Anterior cingulate cortex (tissue), 58 donors: ENCODE measurements at regions not wholly inside any gene's neighbourhood (a gene's known extent, or its start where the extent isn't known, plus 50 kb on each side); places are given as distances from the start of the nearest gene placed in this dataset.
"Not testable (repeated sequence)": the region's sequence is repeated elsewhere in the genome, so short reads cannot be mapped to it uniquely, and the experiment has no call there.

Experiments used
- DNase-seq, 58 donors: peaks; one replicate each; lab custom pipeline; 2025; lab: John Stamatoyannopoulos, UW

DNA sequence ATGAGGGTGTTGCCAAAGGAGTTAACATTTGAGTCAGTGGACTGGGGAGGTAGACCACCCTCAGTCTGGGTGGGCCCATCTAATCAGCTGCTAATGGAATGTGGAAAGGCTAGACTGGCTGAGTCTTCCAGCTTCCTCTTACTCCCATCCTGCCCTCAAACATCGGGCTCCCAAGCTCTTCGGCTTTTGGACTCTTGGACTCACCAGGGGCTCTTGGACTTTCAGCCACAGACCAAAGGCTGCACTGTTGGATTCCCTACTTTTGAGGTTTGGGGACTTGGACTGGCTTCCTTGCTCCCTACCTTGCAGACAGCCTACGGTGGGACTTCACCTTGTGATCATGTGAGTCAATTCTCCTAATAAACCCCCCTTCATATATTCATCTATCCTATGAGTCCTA is 276.6 kb upstream of the DIO3 start:
- DNase-seq, result no peak

DNA sequence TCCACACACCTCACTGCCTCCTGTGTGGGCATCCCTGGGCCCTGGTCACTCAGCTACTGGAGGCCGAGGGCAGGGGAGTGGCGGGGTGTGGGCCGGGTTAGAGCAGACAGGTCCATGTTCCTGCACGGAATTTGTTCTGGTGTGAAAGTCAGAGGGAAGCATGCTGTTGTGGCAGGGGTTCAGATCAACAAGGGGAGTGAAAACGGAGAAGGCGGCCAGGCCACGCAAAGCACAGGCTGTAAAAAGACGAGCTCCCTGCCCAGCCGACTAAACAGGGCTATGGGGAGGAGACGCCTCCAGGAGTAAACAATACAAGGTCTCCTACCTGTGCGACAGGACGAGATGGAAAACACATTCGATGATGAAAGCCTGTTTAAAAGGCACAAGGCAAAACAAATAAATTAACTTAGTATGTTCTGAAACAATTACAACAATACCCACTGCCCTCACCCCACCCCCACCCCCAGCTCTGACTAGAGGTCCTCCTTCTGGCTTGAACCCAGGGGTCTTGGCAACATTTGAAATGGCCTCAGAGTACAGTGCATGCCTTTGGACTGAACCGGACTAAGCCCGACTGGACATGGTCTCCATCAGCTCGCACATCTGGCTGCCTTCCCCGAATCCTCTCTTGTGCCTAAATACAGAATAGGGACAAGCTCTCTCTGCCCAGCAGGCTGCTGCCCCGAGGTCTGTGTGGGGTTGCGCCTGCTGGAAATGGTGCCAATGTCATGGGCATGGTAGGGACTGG is 274.9 kb upstream of the DIO3 start:
- DNase-seq, result no peak

DNA sequence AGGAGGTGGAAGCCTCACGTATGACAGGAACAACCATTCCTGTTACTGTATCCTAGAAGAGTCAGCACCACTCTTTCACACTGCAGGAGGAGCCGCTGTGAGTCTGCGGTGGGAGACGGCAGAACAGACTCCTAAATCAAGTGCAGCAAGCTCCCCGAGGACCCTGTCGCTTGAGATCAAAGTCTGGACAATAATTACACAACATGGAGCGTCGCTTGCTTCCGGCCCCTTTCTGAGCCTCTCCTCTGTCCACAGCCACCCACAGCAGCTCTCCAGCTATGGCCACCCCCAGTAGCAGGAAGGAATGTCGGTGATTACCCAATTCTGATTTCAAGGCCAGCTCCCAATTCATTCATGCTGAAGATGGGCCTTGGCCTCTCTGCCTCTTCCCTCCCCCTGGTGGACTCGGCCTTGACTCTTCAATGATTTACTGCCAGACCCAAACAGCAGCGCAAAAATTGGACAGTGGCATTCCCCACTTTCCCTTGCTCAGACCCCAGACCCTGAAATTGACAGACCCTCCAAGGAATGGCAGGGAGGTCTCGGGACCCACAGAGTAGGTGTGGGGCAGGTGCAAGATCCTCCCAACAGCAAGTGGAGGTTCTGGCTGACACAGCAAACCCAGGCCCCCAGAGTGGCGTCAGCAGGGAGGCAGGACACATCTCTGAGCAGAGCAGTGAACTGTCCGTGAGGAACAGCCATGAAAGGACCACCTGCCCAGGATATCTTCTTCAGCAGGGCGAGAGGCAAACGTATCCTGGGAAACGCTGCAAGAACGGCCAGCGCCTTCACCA is 272.7 kb upstream of the DIO3 start:
- no peak for DNase-seq

DNA sequence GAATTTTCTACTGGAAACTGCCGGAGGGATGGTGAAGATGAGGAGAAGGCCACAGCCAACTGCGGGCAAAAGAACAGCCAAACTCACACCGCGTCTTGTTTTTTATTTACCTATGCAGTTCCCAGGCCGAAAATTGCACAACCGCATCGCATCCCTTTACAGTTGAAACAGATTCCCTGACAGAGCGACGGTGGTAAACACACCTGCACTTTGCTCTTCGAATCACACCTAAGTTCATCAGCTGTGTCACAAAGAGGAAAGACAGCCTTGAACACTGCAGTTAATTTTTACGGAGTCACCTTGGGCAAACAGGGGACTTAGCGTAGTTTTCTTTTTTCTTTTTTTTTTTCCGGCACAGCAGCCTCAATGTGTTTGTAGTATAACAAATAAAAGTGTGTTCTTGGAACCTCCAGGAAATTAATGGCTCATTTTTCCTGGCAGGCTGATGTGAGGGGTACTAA is 272.0 kb upstream of the DIO3 start:
- DNase-seq, result no peak

DNA sequence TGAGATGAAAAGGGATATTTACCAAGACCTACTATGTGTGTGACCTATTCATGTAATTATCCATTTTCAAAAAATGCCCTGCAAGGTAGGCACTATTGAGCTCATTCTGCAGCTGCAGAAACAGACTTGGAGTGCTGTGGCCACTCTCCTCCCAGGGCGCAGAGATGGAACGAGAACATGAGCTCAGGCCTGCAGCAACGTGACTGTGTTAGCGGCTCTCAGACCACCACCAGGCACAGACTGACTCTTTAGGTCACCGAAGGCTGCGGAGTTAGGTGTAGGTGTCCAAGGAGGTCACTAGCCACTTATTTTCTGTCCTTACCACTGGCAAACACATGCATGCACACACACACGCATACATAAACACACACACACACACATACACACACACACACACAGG is 271.4 kb upstream of the DIO3 start:
- DNase-seq, result no peak

DNA sequence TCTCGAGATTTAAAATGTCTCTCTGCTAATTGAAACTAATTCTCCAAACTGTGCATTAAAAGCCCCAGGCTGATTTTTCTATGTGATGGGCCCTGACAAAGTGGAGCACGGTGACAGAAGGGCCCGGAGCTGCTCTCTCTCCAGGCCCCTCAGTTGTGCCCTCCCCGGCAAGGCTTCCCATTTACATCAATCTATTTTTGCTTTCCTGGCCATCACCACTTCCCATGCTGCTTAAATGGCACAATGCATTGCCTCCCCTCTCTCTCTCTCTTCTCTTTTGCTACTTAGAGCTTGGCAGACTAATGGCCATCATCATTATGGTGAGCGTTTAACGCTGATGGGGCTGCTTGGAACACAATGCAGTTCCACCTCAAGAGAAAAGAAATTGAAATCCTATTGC is 270.7 kb upstream of the DIO3 start:
- no peak for DNase-seq

DNA sequence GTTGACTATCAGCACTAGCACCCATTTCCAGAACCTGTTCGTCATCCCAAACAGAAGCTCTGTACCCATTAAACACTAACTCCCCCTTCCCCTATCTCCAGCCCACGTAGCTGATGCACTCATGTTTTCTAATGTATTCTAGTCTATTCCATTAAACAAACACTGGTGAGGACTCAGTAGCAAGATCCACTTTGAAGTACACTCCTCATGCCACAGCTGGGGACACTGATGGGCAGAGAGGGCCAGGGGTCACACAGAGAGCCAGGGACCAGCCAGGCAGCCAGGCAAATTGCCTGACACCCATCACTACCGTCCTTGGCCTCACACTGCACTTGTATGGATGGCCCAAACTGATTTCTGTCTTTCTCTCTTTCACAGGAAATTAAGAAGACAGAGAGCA is 269.9 kb upstream of the DIO3 start:
- no peak for DNase-seq

DNA sequence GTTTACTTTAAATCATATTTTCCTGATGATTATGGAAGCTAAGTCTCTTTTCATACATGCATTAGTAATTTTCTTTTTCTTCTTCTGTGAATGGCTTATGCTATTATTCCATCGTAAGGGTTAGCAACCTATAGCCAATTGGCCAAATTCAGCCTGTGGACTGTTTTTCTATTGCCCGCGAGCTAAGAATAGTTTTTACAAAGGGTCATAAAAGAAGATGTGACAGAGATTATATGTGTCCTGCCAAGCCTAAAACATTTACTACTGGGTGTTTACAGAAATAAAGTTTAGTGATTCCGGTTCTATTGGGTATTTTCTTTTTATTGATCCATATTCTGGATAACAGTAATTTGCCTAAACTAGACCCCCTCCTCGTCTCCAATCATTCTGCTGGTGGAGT is 268.8 kb upstream of the DIO3 start:
- DNase-seq, result no peak

DNA sequence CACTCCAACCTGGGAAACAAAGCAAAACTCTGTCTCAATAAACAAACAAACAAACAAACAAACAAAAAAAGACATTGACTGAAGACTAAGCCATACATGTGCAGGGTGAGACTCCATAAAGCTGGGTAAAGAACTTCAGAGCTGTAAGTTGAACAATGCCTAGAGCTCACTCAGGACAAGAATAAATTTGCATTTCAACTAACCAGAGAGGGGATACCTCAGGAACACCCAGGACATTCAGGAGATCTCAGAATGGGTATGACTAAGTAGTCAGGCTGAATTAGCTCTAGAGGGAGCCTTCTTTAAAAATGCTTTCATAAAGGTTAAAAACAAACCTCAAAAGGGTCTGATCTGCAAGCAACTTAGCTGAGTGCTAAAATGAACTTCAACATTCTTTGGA is 267.7 kb upstream of the DIO3 start:
- no peak for DNase-seq

DNA sequence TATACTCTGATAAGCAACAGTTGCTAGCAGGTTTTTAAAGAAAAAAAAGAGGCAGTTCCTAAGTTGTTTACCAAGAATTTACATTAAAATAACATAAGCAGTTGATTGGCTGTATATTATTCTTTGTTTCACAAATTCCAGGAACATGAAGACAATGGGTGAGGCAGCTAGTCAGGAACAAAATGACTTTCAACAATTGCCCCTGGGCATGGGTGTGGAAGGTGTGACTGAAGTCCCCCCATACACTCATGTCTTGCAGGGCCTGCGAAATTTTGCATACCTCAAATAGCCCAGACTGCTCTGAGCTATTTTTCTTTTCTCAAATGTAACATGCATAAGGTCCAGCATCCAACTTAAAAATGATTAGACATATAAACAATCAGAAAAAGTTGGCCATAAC is 267.2 kb upstream of the DIO3 start:
- DNase-seq, result no peak

DNA sequence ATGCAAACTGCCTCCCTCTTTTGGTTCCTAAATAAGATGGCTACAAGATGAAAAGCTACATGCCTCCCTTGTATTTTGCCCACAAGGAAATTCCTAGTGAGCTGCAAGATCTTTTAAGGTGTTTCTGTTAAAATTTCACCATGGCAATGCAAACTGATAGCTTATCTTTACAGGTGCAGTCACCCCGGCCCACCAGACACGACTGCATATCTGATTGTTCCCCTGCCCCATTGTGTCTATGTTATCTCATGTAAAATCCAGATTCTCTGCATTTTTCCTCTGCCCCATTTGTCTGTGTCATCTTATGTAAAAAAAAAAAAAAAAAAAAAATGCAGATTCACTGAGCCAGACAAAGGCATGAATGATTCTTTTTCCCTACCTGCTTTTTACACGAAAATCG is 261.5 kb upstream of the DIO3 start:
- DNase-seq, result not testable (repeated sequence)

DNA sequence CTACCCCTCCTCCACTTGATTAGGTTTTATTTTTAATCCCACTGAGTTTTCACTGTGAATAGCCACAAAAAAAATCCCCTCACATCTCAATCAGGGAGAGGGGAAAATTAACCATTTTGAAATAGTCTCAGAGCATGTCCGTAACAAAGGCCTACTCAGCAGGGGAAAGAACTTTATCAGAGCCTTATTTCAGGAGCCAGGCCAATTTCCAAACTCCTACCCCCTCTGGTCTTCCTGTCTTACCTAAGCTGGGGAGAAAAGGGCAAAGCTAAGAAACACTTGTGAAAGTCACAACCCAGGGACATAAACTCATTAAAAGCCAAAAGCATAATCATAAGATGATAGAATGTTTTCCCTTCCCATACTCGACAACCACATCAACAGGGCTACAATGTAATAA is 260.3 kb upstream of the DIO3 start:
- no peak for DNase-seq

DNA sequence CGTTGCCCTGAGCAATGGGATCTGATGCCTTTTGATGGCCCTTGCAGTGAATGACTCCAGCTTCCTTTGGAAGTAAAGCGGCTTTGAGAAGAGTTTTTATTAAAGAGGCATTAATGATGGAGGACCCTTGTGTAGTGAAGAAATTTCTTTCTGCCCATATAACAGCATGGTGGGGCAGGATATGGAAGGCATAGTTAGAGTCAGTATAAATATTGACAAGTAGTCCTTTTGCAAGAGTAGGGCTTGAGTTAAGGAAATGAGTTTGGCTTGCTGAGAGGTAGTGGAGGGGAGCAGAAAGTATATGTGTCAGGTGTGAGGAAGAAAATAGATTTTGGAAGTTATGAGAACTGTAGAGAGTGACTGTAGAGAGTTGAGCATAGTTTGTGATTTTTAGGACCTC is 254.1 kb upstream of the DIO3 start:
- not testable (repeated sequence) for DNase-seq

DNA sequence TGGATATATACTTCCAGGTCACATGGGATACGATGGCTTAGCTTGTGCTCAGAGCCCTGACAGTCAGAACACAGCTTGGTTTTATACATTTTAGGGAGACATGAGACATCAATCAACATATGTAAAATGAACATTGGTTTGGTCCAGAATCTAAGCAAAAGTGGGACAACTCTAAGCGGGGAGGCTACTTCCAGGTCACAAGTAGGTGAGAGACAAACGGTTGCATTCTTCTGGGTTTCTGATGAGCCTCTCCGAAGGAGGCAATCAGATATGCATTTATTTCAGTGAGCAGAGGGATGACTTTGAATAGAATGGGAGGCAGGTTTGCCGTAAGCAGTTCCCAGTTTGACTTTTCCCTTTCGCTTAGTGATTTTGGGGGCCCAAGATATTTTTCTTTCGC is 250.1 kb upstream of the DIO3 start:
- not testable (repeated sequence) for DNase-seq

DNA sequence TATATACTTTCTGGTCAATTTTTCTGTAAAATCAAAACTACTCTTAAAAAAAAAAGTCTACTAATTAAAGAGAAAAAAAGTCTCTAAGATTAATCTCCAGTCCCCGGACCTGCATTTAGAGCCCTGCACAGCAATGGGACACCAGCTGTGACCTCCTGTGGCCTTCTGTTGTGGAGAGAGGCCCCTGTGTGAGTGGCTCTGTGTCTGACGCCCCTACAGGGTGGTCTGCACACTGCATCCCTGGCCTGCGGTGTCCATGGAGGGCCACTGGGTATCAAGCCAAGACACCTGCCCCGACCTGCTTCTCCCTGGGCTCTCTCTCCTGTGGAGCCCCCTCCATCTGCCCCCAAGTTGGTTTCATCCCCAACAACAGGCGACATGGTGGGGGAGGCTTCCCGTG is 248.0 kb upstream of the DIO3 start:
- no peak for DNase-seq

DNA sequence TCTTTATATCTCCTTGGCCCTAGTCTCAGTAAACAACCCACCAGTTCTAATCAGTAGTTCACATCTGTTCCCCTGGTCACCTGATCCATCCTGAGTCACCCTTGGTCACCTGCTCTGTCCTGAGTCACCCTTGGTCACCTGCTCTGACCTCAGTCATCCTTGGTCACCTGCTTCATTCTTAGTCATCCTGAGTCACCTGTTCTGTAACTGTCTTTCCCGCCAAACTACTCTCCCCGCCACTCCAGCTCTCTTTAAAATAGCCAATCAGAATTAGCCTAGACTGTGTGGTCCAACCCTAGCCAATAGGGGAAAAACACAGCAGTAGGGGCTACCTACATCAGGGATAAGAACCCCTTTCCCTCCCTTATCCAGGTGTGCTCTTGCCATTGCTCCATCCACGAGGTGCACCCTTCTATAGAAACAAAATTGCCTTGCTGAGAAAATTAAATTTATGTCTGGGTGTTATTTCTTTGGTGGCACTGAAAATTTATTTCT is 245.4 kb upstream of the DIO3 start:
- DNase-seq, result no peak

DNA sequence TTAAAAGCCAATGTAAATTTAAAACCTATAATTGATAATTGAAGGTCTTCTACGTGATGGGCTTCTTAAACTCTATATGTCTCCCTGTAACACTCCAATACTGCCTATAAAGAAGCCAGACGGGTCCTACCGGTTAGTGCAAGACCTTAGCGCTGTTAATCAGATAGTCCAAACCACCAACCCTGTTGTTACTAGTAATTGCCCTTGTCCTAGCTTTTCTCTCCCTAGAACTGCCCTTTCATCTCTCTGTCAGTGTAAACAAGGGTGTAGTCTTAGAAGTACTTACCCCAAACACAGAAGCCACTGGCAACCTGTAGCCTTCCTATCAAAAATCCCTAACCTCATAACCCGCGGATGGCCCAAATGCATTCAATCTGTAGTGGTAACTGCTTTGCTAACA is 243.0 kb upstream of the DIO3 start:
- DNase-seq, result no peak

DNA sequence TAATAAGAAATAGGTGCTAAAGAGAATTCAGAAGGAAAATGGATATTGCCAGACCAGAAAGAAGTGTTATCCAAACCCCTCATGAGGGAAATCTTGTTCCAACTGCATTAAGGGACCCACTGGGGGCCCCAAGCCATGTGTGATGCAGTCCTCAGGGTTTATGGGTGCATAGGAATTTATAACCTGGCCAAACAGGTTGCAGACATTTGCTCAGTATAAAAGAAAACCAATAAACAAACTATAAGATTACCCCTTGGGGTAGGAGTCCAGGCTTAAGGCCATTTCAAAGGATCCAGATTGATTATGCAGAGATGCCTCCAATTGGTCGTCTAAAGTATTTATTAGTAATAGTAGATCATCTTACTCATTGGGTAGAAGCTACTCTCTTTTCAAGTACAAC is 240.9 kb upstream of the DIO3 start:
- DNase-seq, result no peak

DNA sequence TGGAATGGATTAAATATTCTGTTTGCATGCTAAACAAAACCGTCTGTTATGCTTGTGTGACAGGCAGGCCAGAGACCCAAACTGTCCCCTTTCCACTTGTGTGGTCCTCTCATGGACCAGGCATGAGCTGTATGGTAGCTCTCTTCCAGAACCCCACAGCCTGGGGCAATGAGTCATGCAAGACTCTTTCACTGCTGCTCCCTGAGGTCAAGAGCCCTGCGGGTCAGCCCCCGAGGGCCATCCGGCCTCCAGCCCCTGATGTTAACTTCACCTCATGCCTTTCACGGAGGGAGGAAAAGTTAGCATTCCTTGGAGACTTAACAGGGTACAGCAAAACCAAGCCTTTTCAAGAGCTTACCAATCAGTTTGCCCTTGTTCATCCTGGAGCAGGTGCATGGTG is 239.1 kb upstream of the DIO3 start:
- no peak for DNase-seq

DNA sequence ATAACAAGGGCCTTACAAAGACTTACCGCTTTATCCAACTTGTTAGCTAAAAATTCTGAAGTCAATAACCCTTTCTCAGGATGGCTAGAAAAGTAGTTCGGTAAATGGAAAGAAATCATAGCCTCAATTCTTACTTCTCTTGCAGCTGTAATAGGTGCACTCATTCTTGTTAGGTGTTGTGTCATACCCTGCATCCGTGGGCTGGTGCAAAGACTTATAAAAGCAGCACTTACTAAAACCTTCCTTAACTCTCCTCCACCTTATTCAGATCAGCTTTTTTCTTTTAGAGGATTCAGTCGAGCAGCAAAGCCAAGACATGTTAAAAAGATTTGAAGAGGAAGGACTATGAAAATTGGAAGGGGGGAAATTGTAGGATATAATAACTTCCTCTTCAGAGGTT is 238.2 kb upstream of the DIO3 start:
- DNase-seq, result no peak

DNA sequence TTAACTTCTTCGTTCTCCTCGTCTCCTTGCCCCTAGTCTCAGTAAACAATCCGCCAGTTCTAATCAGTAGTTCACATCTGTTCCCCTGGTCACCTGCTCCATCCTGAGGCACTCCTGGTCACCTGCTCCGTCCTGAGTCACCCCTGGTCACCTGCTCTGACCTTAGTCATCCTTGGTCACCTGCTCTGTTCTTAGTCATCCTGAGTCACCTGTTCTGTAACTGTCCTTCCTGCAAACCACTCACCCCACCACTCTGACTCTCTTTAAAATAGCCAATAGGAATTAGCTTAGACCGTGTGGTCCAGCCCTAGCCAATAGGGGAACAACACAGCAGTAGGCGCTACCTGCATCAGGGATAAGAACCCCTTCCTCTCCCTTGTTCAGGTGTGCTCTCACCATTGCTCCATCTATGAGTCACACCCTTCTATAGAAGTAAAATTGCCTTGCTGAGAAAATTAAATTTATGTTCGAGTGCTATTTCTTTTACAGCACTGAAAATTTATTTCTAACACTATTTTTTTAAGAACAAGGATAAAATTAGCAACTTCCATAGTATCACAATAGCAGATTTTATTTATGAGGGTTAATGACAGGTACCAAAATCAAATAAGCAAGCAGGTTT is 237.6 kb upstream of the DIO3 start:
- not testable (repeated sequence) for DNase-seq

DNA sequence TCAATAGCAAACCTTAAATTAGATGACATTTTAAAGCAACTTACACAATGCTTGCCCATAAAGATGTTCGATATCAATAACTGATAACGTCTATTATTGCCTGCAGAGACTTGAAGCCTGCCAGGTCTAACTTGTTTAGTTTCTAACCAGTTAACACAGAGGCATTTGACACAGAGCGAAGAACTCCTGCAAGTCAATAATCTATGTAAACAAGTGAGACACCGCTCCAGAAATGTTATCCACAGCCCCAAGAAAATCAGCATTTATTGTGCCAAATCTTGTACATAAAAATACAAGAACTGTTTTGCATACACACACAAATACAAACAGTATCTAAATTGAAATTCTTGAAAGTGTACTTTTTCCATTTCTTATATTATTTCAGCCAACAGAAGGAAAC is 236.0 kb upstream of the DIO3 start:
- no peak for DNase-seq
